K562 (cell line): ENCODE measurements at regions not wholly inside any gene's neighbourhood (a gene's known extent, or its start where the extent isn't known, plus 50 kb on each side); places are given as distances from the start of the nearest gene placed in this dataset.

Source experiments
- ATAC-seq: fragments of 200-7000 bp; cut with Tn5 transposase; 3 replicates; pipeline ENCODE4 v1.9.1; 2020; ENCODE audit warnings: moderate library complexity
- BruUV-seq: library from RNA; stranded (reverse); fragments of 400-500 nt; replicated peaks from 2 replicates; lab custom pipeline; 2021; lab: Mats Ljungman, UMichigan
- CTCF ChIA-PET: fragments of 300-600 bp; formaldehyde crosslinking; extraction: SDS; loops from one replicate; lab custom pipeline; 2021; ENCODE audit warnings: low intra/inter-chr PET ratio; lab: Yijun Ruan, JAX
- POLR2A ChIA-PET: fragments of 300-600, 350-650 bp; sonication (Branson Sonifier 250); formaldehyde crosslinking; extraction: SDS; loops from one replicate; lab custom pipeline; 2021; ENCODE audit warnings: antibody characterized with exemption, inconsistent platforms; lab: Yijun Ruan, JAX
- DNase-seq, 4 experiments: peaks; one replicate each; pipeline versions ENCODE4 v3.0.0 to v3.0.0-alpha.2; 2011 to 2018; ENCODE audit warnings: low spot score in 3 of 4, mixed read lengths in 3 of 4; ENCODE audit errors: extremely low read depth in 1 of 4
- FAIRE-seq: peaks from 2 replicates; lab custom pipeline; 2011; peaks lifted over from hg19 to GRCh38; lab: Jason Lieb, UNC
- H2AFZ ChIP-seq: 2 replicates; pipeline ENCODE4 v1.6.0; 2011; ENCODE audit warnings: low read depth, low read length, control low read depth, inconsistent platforms
- H3K27ac ChIP-seq: fragments of 200-600 bp; 3 replicates; pipeline ENCODE4 v1.8.0; 2011; ENCODE audit warnings: low read depth, mild to moderate bottlenecking, control low read depth, inconsistent platforms, low read length, moderate library complexity, mixed read lengths; ENCODE audit errors: extremely low read depth
- H3K27me3 ChIP-seq, 2 experiments: fragments of 300-600 bp in 1 of 2; 2 replicates in 1 of 2; 3 replicates in 1 of 2; pipeline versions ENCODE4 v1.6.0 to v1.8.0; 2011; ENCODE audit warnings: inconsistent platforms in 2 of 2, low read length in 2 of 2, mild to moderate bottlenecking in 1 of 2, mixed read lengths in 1 of 2, moderate library complexity in 1 of 2; ENCODE audit not compliant: control insufficient read depth in 2 of 2, insufficient read depth in 2 of 2
- H3K36me3 ChIP-seq: fragments of 300-600 bp; 3 replicates; pipeline ENCODE4 v1.8.0; 2011; ENCODE audit warnings: mild to moderate bottlenecking, low read length, inconsistent platforms; ENCODE audit not compliant: control insufficient read depth, insufficient read depth
- H3K4me1 ChIP-seq, 2 experiments: fragments of 200-600 bp in 1 of 2; replicated peaks in 1 of 2; 2 replicates in 1 of 2; 3 replicates in 1 of 2; pipeline versions ENCODE4 v1.5.1 to v1.8.0; 2011; ENCODE audit warnings: inconsistent platforms in 2 of 2, low read length in 2 of 2, mild to moderate bottlenecking in 1 of 2, mixed read lengths in 1 of 2, moderate library complexity in 1 of 2; ENCODE audit not compliant: control insufficient read depth in 2 of 2, insufficient read depth in 2 of 2
- H3K4me2 ChIP-seq: 2 replicates; pipeline ENCODE4 v1.6.1; 2011; ENCODE audit warnings: low read length, control low read depth, inconsistent platforms, mixed read lengths; ENCODE audit not compliant: insufficient read depth
- H3K4me3 ChIP-seq: fragments of 200-600 bp; sonication (generic), shearing (Covaris generic); 2 replicates; pipeline ENCODE4 v1.5.1; 2016; ENCODE audit warnings: control low read depth, inconsistent platforms
- H3K79me2 ChIP-seq: fragments of 200-600 bp; 3 replicates; pipeline ENCODE4 v1.8.0; 2011; ENCODE audit warnings: low read length, inconsistent platforms; ENCODE audit not compliant: control insufficient read depth, insufficient read depth
- H3K9ac ChIP-seq, 2 experiments: 2 replicates each; pipeline versions ENCODE4 v1.6.0 to v1.6.1; 2011; ENCODE audit warnings: low read depth in 2 of 2, low read length in 2 of 2, control low read depth in 1 of 2, inconsistent platforms in 1 of 2, mild to moderate bottlenecking in 1 of 2, mixed read lengths in 1 of 2; ENCODE audit not compliant: insufficient read depth in 1 of 2
- H3K9me1 ChIP-seq: one replicate; pipeline ENCODE4 v1.6.0; 2011; ENCODE audit warnings: inconsistent platforms, mild to moderate bottlenecking, low read length, moderate library complexity; ENCODE audit not compliant: control insufficient read depth, insufficient read depth
- H3K9me3 ChIP-seq: replicated peaks from 2 replicates; pipeline ENCODE4 v1.5.1; 2011; ENCODE audit warnings: low read depth, low read length, inconsistent platforms; ENCODE audit not compliant: control insufficient read depth, insufficient read depth
- H4K20me1 ChIP-seq: replicated peaks from 2 replicates; pipeline ENCODE4 v1.6.1; 2011; ENCODE audit warnings: low read length, inconsistent platforms, mixed read lengths; ENCODE audit not compliant: control insufficient read depth, insufficient read depth
- ADNP ChIP-seq: fragments of 200-800 bp; sonication (Bioruptor generic); IDR thresholded peaks from 2 replicates; pipeline ENCODE4 v1.6.1; 2016; ENCODE audit warnings: missing genetic modification characterization, missing compliant biosample characterization
- CEBPB ChIP-seq: fragments of 450-650 bp; IDR thresholded peaks from 2 replicates; pipeline ENCODE4 v1.6.1; 2016; ENCODE audit warnings: missing genetic modification characterization, missing compliant biosample characterization
- MBD2 ChIP-seq: sonication (generic); IDR thresholded peaks from 2 replicates; pipeline ENCODE4 v1.6.1; 2016; ENCODE audit warnings: low read depth, borderline replicate concordance
- MEF2D ChIP-seq: conservative IDR thresholded peaks from 2 replicates; pipeline ENCODE4 v1.6.1; 2016; ENCODE audit warnings: low read depth, missing genetic modification characterization, missing compliant biosample characterization
- PTTG1 ChIP-seq: fragments of 450-650 bp; IDR thresholded peaks from 2 replicates; pipeline ENCODE4 v1.6.1; 2016; ENCODE audit warnings: low read depth, mild to moderate bottlenecking, missing genetic modification characterization, missing compliant biosample characterization
- WGBS: fragments of 100-300 bp; shearing (Covaris generic); methylation state at CpG from one replicate; pipeline ENCODE4 v1.1.6; 2016; ENCODE audit warnings: low coverage, mixed read lengths; ENCODE audit not compliant: insufficient coverage; ENCODE audit errors: missing lambda C conversion rate; 5-methylcytosine and 5-hydroxymethylcytosine counted together
- in situ Hi-C: fragments of 300-500 bp; cut with MboI; formaldehyde crosslinking; loops from 4 replicates; pipeline ENCODE4 v1.15.0; 2018; ENCODE audit warnings: inconsistent platforms, mixed read lengths
- intact Hi-C: fragments of 100-400 bp; cut with micrococcal nuclease; formaldehyde crosslinking; loops from 2 replicates; pipeline ENCODE4 v1.14.2; 2022
- TF ChIP-seq, protein P1 (sequence below): fragments of 250-450 bp; sonication (Bioruptor Pico); IDR thresholded peaks from 2 replicates; pipeline ENCODE4 v1.9.0; 2021; ENCODE audit warnings: mild to moderate bottlenecking, inconsistent platforms

DNA sequence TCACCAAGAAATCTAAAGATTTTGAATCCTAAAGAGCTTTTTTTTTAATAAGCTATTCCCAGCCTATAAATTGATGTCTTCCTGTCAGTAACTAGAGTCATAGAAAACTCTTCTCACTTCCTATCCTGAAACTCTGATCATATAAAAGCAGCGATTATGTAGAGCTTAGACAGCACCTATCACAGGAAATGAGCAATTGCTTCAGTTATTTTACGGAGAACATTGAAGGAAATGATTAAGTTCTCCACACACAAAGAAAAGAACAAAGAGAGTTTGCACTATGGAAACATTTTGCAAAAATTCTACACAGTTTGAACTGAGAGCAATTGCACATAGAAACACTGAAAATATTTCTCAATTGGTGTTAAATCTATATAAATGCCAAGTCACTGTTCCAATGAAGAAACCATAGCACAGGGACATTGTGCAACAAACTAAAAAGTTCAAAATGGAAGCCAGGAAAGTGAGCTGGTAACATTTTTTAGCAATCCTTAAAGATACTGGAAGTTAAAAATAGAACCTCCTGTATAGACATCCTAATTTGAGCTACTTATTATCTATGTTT, 291.5 kb upstream of the ARHGEF26 start:
- no peak for ATAC-seq
- in situ Hi-C loops, result no loop called here
- intact Hi-C loops, result no loop called here
- no peak for FAIRE-seq
- no peaks in the 10 kb centered on the region for H3K9me1 ChIP-seq
- H3K79me2 ChIP-seq, result no peaks in the 10 kb centered on the region
- DNase-seq, result no peak
- H3K27me3 ChIP-seq, result no peaks in the 10 kb centered on the region
- 4% methylated on average over 2 of the region's 2 CpGs for WGBS
- ChIA-PET CTCF (no interaction called here), POLR2A (no interaction called here)
- no peak overlapping the region for H3K4me3 ChIP-seq
- H3K4me1 ChIP-seq, result no peaks in the 10 kb centered on the region
- H3K9ac ChIP-seq, result no peak overlapping the region
- H3K36me3 ChIP-seq, result no peaks in the 10 kb centered on the region
- H3K9me3 ChIP-seq, result no peaks in the 10 kb centered on the region
- TF ChIP-seq, protein P1, sequence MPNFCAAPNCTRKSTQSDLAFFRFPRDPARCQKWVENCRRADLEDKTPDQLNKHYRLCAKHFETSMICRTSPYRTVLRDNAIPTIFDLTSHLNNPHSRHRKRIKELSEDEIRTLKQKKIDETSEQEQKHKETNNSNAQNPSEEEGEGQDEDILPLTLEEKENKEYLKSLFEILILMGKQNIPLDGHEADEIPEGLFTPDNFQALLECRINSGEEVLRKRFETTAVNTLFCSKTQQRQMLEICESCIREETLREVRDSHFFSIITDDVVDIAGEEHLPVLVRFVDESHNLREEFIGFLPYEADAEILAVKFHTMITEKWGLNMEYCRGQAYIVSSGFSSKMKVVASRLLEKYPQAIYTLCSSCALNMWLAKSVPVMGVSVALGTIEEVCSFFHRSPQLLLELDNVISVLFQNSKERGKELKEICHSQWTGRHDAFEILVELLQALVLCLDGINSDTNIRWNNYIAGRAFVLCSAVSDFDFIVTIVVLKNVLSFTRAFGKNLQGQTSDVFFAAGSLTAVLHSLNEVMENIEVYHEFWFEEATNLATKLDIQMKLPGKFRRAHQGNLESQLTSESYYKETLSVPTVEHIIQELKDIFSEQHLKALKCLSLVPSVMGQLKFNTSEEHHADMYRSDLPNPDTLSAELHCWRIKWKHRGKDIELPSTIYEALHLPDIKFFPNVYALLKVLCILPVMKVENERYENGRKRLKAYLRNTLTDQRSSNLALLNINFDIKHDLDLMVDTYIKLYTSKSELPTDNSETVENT (CRISPR knock-in tag), result no peak
- TF ChIP-seq MEF2D (tag) (no peak), CEBPB (tag) (peak; percentile 20; the same call in 1 of the 2 replicates)
- no TSS peak for BruUV-seq
- no peak overlapping the region for H3K4me2 ChIP-seq
- no peak overlapping the region for H2AFZ ChIP-seq
- H3K27ac ChIP-seq, result no peak overlapping the region
- no peaks in the 10 kb centered on the region for H4K20me1 ChIP-seq

DNA sequence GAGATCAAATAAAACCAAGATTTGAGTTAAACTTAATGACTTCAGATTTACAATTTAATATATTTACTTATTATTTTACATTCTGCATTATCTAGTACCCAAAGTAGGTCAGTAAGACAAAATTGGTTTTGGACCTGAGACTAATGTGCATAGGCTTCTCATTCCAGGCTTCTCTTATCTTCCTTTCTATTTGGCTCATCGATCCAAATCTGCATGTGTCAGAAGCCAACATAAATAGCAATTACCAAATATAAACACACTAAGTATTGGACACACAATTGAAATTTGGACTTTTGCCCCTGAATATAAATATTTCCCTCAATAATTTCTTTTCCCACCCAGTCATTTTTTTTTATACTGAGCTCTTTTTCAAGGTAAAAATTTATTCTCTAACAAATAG, 290.6 kb upstream of the ARHGEF26 start:
- Histone ChIP-seq H3K4me3 (no peak overlapping the region), H3K27me3 (no peaks in the 10 kb centered on the region), H3K9ac (no peak overlapping the region), H3K4me1 (no peaks in the 10 kb centered on the region), H3K9me3 (no peaks in the 10 kb centered on the region), H4K20me1 (no peaks in the 10 kb centered on the region), H3K36me3 (no peaks in the 10 kb centered on the region), H3K79me2 (no peaks in the 10 kb centered on the region), H3K4me2 (no peak overlapping the region), H2AFZ (no peak overlapping the region), H3K9me1 (no peaks in the 10 kb centered on the region), H3K27ac (no peak overlapping the region)
- intact Hi-C loops (no loop called here), in situ Hi-C loops (no loop called here)
- no TSS peak for BruUV-seq
- ChIA-PET CTCF (no interaction called here), POLR2A (no interaction called here)
- ATAC-seq (no peak), FAIRE-seq (no peak), DNase-seq (no peak)
- WGBS, result 0% methylated on average over 1 of the region's 1 CpG
- TF ChIP-seq PTTG1 (tag), result no peak
- TF ChIP-seq ADNP, result no peak
- TF ChIP-seq MBD2, result no peak
- TF ChIP-seq MEF2D (tag), result no peak
